PC-3 (cell line): ENCODE measurements at regions not wholly inside any gene's neighbourhood (a gene's known extent, or its start where the extent isn't known, plus 50 kb on each side); places are given as distances from the start of the nearest gene placed in this dataset.
A peak's percentile ranks its signal among the peaks of the same experiment; 100 is the strongest.

Experiments
- ATAC-seq: fragments of 200-7000 bp; cut with Tn5 transposase; 2 replicates; pipeline ENCODE4 v1.9.1; 2020; ENCODE audit warnings: mild to moderate bottlenecking, moderate library complexity
- BruUV-seq: library from RNA; stranded (reverse); fragments of 400-500 nt; replicated peaks from 2 replicates; lab custom pipeline; 2021; lab: Mats Ljungman, UMichigan
- CTCF ChIA-PET: fragments of 300-600 bp; sonication (Branson Sonifier 250); formaldehyde crosslinking; loops from one replicate; lab custom pipeline; 2022; ENCODE audit warnings: antibody characterized with exemption; lab: Charles Lee
- POLR2A ChIA-PET: fragments of 300-600 bp; sonication (Branson Sonifier 250); formaldehyde crosslinking; loops from one replicate; lab custom pipeline; 2022; ENCODE audit warnings: antibody characterized with exemption; ENCODE audit not compliant: unreplicated experiment; lab: Charles Lee
- DNase-seq: peaks from one replicate; pipeline ENCODE4 v3.0.0-alpha.2; 2015
- H2AFZ ChIP-seq: fragments of 300-600 bp; sonication (generic); 2 replicates; pipeline ENCODE4 v1.6.0; 2016; ENCODE audit warnings: antibody characterized with exemption, low read length
- H3F3A ChIP-seq: fragments of 300-600 bp; sonication (generic); one replicate; pipeline ENCODE4 v1.6.0; 2017; ENCODE audit warnings: antibody characterized with exemption, low read length, control low read depth, mild to moderate bottlenecking; ENCODE audit not compliant: unreplicated experiment
- H3K27ac ChIP-seq: fragments of 300-600 bp; sonication (generic); 2 replicates; pipeline ENCODE4 v1.5.1; 2016; ENCODE audit warnings: mild to moderate bottlenecking, low read length
- H3K27me3 ChIP-seq: fragments of 300-600 bp; sonication (generic); 2 replicates; pipeline ENCODE4 v1.6.1; 2016; ENCODE audit warnings: low read length, mixed read lengths
- H3K36me3 ChIP-seq: fragments of 300-600 bp; sonication (generic); 2 replicates; pipeline ENCODE4 v1.6.1; 2016; ENCODE audit warnings: low read depth, mixed run types, low read length, mixed read lengths
- H3K4me1 ChIP-seq: fragments of 300-600 bp; sonication (generic); 2 replicates; pipeline ENCODE4 v1.5.1; 2016; ENCODE audit warnings: low read length; ENCODE audit not compliant: insufficient read depth
- H3K4me2 ChIP-seq: fragments of 300-600 bp; sonication (generic); 2 replicates; pipeline ENCODE4 v1.6.0; 2016; ENCODE audit warnings: low read length
- H3K4me3 ChIP-seq: fragments of 300-600 bp; sonication (generic); 2 replicates; pipeline ENCODE4 v1.5.1; 2016; ENCODE audit warnings: mild to moderate bottlenecking, low read length, mixed read lengths
- H3K79me2 ChIP-seq: fragments of 300-600 bp; sonication (generic); 2 replicates; pipeline ENCODE4 v1.6.1; 2017; ENCODE audit warnings: low read length, mixed read lengths
- H3K9ac ChIP-seq: fragments of 300-600 bp; sonication (generic); 2 replicates; pipeline ENCODE4 v1.6.0; 2016; ENCODE audit warnings: mild to moderate bottlenecking, low read length
- H3K9me2 ChIP-seq: fragments of 300-600 bp; sonication (generic); replicated peaks from 2 replicates; pipeline ENCODE4 v1.6.1; 2016; ENCODE audit warnings: mixed run types, low read length, mixed read lengths
- H3K9me3 ChIP-seq: fragments of 300-600 bp; sonication (generic); 2 replicates; pipeline ENCODE4 v1.6.1; 2016; ENCODE audit warnings: low read length, mixed read lengths
- H4K20me1 ChIP-seq: fragments of 300-600 bp; sonication (generic); 2 replicates; pipeline ENCODE4 v1.6.1; 2016; ENCODE audit warnings: low read length, mixed read lengths
- CTCF ChIP-seq: fragments of 300-600 bp; sonication (generic); conservative IDR thresholded peaks from 2 replicates; pipeline ENCODE4 v1.5.1; 2017; ENCODE audit warnings: antibody characterized with exemption, low read depth, mild to moderate bottlenecking, low read length
- EZH2 ChIP-seq: fragments of 300-600 bp; sonication (generic); IDR thresholded peaks from one replicate; pipeline ENCODE4 v1.6.1; 2017; ENCODE audit warnings: antibody characterized with exemption, mild to moderate bottlenecking, low read length; ENCODE audit not compliant: unreplicated experiment
- EZH2phosphoT487 ChIP-seq: fragments of 300-600 bp; sonication (generic); IDR thresholded peaks from 2 replicates; pipeline ENCODE4 v1.6.1; 2018; ENCODE audit warnings: mild to moderate bottlenecking, antibody characterized with exemption, low read length, borderline replicate concordance
- intact Hi-C: fragments of 100-400 bp; cut with micrococcal nuclease; formaldehyde crosslinking; loops from 2 replicates; pipeline ENCODE4 v1.9.0; 2023

DNA sequence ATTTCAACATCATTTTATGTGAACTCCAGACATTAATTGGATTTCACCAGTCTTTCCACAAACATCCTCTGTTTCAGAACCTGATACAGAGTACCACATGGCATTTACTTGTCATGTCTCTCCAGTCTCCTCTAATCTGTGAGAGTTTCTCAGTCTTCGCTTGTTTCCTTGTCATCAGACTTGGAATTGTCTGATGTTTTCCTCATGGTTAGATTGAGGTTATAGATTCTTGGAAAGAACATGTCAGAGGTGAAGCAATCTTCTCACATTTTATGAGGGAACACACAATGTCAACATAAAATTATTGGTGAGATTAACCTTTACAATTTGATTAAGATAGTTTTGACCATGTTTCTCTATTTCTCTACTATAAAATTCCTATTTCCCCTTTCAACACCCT, 74.9 kb upstream of the TMPRSS15 start:
- no peak for ATAC-seq
- H2AFZ ChIP-seq = no peak overlapping the region
- no peaks in the 10 kb centered on the region for H3F3A ChIP-seq
- TF ChIP-seq CTCF = no peak
- TF ChIP-seq EZH2 = no peak
- no peak for TF ChIP-seq EZH2phosphoT487
- no peaks in the 10 kb centered on the region for H3K9me3 ChIP-seq
- ChIA-PET POLR2A (no interaction called here), CTCF (no interaction called here)
- H3K36me3 ChIP-seq = no peaks in the 10 kb centered on the region
- BruUV-seq = no TSS peak
- no peak for DNase-seq
- intact Hi-C loops = no loop called here
- no peaks in the 10 kb centered on the region for H4K20me1 ChIP-seq
- H3K4me1 ChIP-seq = no peaks in the 10 kb centered on the region
- H3K9me2 ChIP-seq = no peaks in the 10 kb centered on the region
- H3K27me3 ChIP-seq = no peaks in the 10 kb centered on the region
- no peak overlapping the region for H3K27ac ChIP-seq
- no peak overlapping the region for H3K4me3 ChIP-seq
- H3K9ac ChIP-seq = no peak overlapping the region
- H3K79me2 ChIP-seq = no peaks in the 10 kb centered on the region
- H3K4me2 ChIP-seq = no peak overlapping the region

DNA sequence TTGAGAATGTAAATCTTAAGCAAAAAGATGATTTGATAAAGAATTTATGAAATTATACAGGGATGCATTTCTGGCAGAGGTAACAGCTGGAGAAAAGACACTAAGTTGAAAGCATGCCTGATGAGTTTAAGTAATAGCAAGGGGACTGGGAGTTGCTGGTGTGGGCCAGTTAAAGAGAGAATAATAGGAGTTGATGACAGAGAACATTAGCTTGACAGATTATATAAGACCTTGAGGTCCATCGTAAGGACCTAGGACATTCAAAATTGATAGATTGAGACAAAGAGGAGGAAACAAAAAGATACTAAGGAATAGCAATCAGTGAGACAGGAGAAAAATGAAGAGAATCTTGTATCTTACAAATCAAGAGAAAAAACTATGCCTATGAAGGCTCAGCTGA, 84.7 kb upstream of the TMPRSS15 start:
- ATAC-seq (no peak), DNase-seq (no peak)
- Histone ChIP-seq H3K4me1 (no peaks in the 10 kb centered on the region), H3K4me2 (no peak overlapping the region), H3K9ac (no peak overlapping the region), H3K9me2 (no peaks in the 10 kb centered on the region), H3K36me3 (no peaks in the 10 kb centered on the region), H3K79me2 (no peaks in the 10 kb centered on the region), H2AFZ (no peak overlapping the region), H3K27ac (no peak overlapping the region), H3F3A (no peaks in the 10 kb centered on the region), H3K4me3 (no peak overlapping the region), H4K20me1 (no peaks in the 10 kb centered on the region), H3K27me3 (no peaks in the 10 kb centered on the region), H3K9me3 (no peaks in the 10 kb centered on the region)
- no TSS peak for BruUV-seq
- intact Hi-C loops = no loop called here
- TF ChIP-seq EZH2phosphoT487 = no peak
- no peak for TF ChIP-seq EZH2
- no peak for TF ChIP-seq CTCF
- POLR2A ChIA-PET = no interaction called here
- CTCF ChIA-PET = no interaction called here

- Histone ChIP-seq H3K27ac (no peak overlapping the region), H3K9ac (no peak overlapping the region), H3K79me2 (no peaks in the 10 kb centered on the region), H2AFZ (no peak overlapping the region), H3K9me2 (no peaks in the 10 kb centered on the region), H3K36me3 (no peaks in the 10 kb centered on the region), H3K4me2 (0 out of 2 replicates have a peak overlapping the region, but pooled peaks have one; percentile 32), H3F3A (no peaks in the 10 kb centered on the region), H4K20me1 (no peaks in the 10 kb centered on the region), H3K27me3 (no peaks in the 10 kb centered on the region), H3K4me3 (no peak overlapping the region), H3K4me1 (no peaks in the 10 kb centered on the region), H3K9me3 (no peaks in the 10 kb centered on the region)
- POLR2A ChIA-PET = no interaction called here
- DNase-seq = peak; percentile 56
- TF ChIP-seq CTCF (no peak), EZH2phosphoT487 (no peak), EZH2 (no peak)
- BruUV-seq = no TSS peak
- intact Hi-C loops = no loop called here
- CTCF ChIA-PET = no interaction called here
- ATAC-seq = peak; percentile 62
Observed at GRCh38 chr21:18493422-18493821, 89.8 kb upstream of the TMPRSS15 start.
